NB4 (cell line): ENCODE measurements at regions not wholly inside any gene's neighbourhood (a gene's known extent, or its start where the extent isn't known, plus 50 kb on each side); places are given as distances from the start of the nearest gene placed in this dataset.

Source experiments
- CTCF ChIP-seq: IDR thresholded peaks from one replicate; pipeline ENCODE4 v1.5.1; 2012; ENCODE audit warnings: low read depth, low read length
- POLR2A ChIP-seq: IDR thresholded peaks from 2 replicates; pipeline ENCODE4 v1.6.1; 2011; ENCODE audit warnings: mild to moderate bottlenecking; ENCODE audit not compliant: insufficient read length; ENCODE audit errors: extremely low read depth

- TF ChIP-seq CTCF = no peak
- no peak for TF ChIP-seq POLR2A
Observed at GRCh38 chr4:115424852-115425251, 311.4 kb upstream of the NDST4 start.
